ENCODE measurements at regions not wholly inside any gene's neighbourhood (a gene's known extent, or its start where the extent isn't known, plus 50 kb on each side); places are given as distances from the start of the nearest gene placed in this dataset.

GRCh38 chr7:35581605-35582210 lies 113.2 kb downstream of the HERPUD2 start:
- no peak for DNase-seq (ENCODE audit: low spot score)

- no peak for DNase-seq (ENCODE audit: low spot score)
Measured at GRCh38 chr7:35576031-35576573, 118.8 kb downstream of the HERPUD2 start.

GRCh38 chr7:35571611-35572240 lies 123.2 kb downstream of the HERPUD2 start:
- DNase-seq (ENCODE audit: low spot score) = no peak

- DNase-seq (ENCODE audit: low spot score) = no peak
Measured at GRCh38 chr7:35570937-35571336, 124.0 kb downstream of the HERPUD2 start.

GRCh38 chr7:35565927-35566326 lies 129.0 kb downstream of the HERPUD2 start:
- peak; percentile 30 for DNase-seq (ENCODE audit: low spot score)

GRCh38 chr7:35558841-35559240 lies 136.1 kb downstream of the HERPUD2 start:
- no peak for DNase-seq (ENCODE audit: low spot score)

- no peak for DNase-seq (ENCODE audit: low spot score)
Measured at GRCh38 chr7:35556515-35557471, 138.1 kb downstream of the HERPUD2 start.

- no peak for DNase-seq (ENCODE audit: low spot score)
Measured at GRCh38 chr7:35555934-35556333, 139.0 kb downstream of the HERPUD2 start.

- DNase-seq (ENCODE audit: low spot score) = no peak
Measured at GRCh38 chr7:35555386-35555785, 139.5 kb downstream of the HERPUD2 start.

GRCh38 chr7:35553519-35553918 lies 141.4 kb downstream of the HERPUD2 start:
- no peak for DNase-seq (ENCODE audit: low spot score)

- no peak for DNase-seq (ENCODE audit: low spot score)
Measured at GRCh38 chr7:35552691-35553090, 142.2 kb downstream of the HERPUD2 start.

- no peak for DNase-seq (ENCODE audit: low spot score)
Measured at GRCh38 chr7:35551321-35552081, 143.4 kb downstream of the HERPUD2 start.

GRCh38 chr7:35550831-35551230 lies 144.1 kb downstream of the HERPUD2 start:
- no peak for DNase-seq (ENCODE audit: low spot score)

GRCh38 chr7:35549781-35550180 lies 145.2 kb downstream of the HERPUD2 start:
- no peak for DNase-seq (ENCODE audit: low spot score)

- no peak for DNase-seq (ENCODE audit: low spot score)
Measured at GRCh38 chr7:35548291-35548690, 146.6 kb downstream of the HERPUD2 start.

GRCh38 chr7:35546691-35547429 lies 148.1 kb downstream of the HERPUD2 start:
- no peak for DNase-seq (ENCODE audit: low spot score)

- no peak for DNase-seq (ENCODE audit: low spot score)
Measured at GRCh38 chr7:35545831-35546230, 149.1 kb downstream of the HERPUD2 start.

- no peak for DNase-seq (ENCODE audit: low spot score)
Measured at GRCh38 chr7:35544028-35544742, 150.8 kb downstream of the HERPUD2 start.

- DNase-seq (ENCODE audit: low spot score) = peak; percentile 83
Measured at GRCh38 chr7:35537067-35538023, 157.6 kb downstream of the HERPUD2 start.

Data from HT-29 (cell line).